Ishikawa (cell line): ENCODE measurements at regions not wholly inside any gene's neighbourhood (a gene's known extent, or its start where the extent isn't known, plus 50 kb on each side); places are given as distances from the start of the nearest gene placed in this dataset.

Source experiments
- CREB1 ChIP-seq: IDR thresholded peaks from 2 replicates; pipeline ENCODE4 v1.6.1; 2012; ENCODE audit warnings: low read depth
- EP300 ChIP-seq: IDR thresholded peaks from 2 replicates; pipeline ENCODE4 v1.6.1; 2012; ENCODE audit warnings: borderline replicate concordance
- FOXM1 ChIP-seq: IDR thresholded peaks from 2 replicates; pipeline ENCODE4 v1.6.1; 2012; ENCODE audit warnings: low read depth, borderline replicate concordance
- MAX ChIP-seq: IDR thresholded peaks from 2 replicates; pipeline ENCODE4 v1.6.1; 2012
- RAD21 ChIP-seq: IDR thresholded peaks from 2 replicates; pipeline ENCODE4 v1.6.1; 2012; ENCODE audit warnings: low read depth
- REST ChIP-seq: IDR thresholded peaks from 2 replicates; pipeline ENCODE4 v1.6.1; 2012; ENCODE audit warnings: low read depth, mild to moderate bottlenecking
- TAF1 ChIP-seq: IDR thresholded peaks from 2 replicates; pipeline ENCODE4 v1.6.1; 2012; ENCODE audit warnings: low read depth, mild to moderate bottlenecking
- YY1 ChIP-seq: IDR thresholded peaks from 2 replicates; pipeline ENCODE4 v1.6.1; 2012; ENCODE audit warnings: low read depth

- TF ChIP-seq CREB1 (no peak), RAD21 (no peak), TAF1 (no peak), YY1 (no peak), MAX (no peak), REST (no peak), FOXM1 (no peak), EP300 (no peak)
These were observed 175.6 kb upstream of the GALNT15 start for GRCh38 chr3:15998911-15999310.
